22Rv1 (cell line): ENCODE measurements at regions not wholly inside any gene's neighbourhood (a gene's known extent, or its start where the extent isn't known, plus 50 kb on each side); places are given as distances from the start of the nearest gene placed in this dataset.
"Not testable (repeated sequence)": the region's sequence is repeated elsewhere in the genome, so short reads cannot be mapped to it uniquely, and the experiment has no call there.

Experiments used
- ZFX ChIP-seq: fragments of 450-650 bp; IDR thresholded peaks from 2 replicates; pipeline ENCODE4 v1.6.1; 2017; ENCODE audit warnings: antibody characterized with exemption, borderline replicate concordance
- TF ChIP-seq, protein P1 (sequence below): fragments of 450-650 bp; IDR thresholded peaks from 2 replicates; pipeline ENCODE4 v1.5.1; 2017; ENCODE audit warnings: mild to moderate bottlenecking

GRCh38 chr1:219070395-219070794 lies 103.3 kb upstream of the LYPLAL1 start:
- TF ChIP-seq, protein P1, sequence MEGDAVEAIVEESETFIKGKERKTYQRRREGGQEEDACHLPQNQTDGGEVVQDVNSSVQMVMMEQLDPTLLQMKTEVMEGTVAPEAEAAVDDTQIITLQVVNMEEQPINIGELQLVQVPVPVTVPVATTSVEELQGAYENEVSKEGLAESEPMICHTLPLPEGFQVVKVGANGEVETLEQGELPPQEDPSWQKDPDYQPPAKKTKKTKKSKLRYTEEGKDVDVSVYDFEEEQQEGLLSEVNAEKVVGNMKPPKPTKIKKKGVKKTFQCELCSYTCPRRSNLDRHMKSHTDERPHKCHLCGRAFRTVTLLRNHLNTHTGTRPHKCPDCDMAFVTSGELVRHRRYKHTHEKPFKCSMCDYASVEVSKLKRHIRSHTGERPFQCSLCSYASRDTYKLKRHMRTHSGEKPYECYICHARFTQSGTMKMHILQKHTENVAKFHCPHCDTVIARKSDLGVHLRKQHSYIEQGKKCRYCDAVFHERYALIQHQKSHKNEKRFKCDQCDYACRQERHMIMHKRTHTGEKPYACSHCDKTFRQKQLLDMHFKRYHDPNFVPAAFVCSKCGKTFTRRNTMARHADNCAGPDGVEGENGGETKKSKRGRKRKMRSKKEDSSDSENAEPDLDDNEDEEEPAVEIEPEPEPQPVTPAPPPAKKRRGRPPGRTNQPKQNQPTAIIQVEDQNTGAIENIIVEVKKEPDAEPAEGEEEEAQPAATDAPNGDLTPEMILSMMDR = not testable (repeated sequence)
- TF ChIP-seq ZFX = not testable (repeated sequence)
